Prostate gland (tissue), 2 donors: ENCODE measurements at regions not wholly inside any gene's neighbourhood (a gene's known extent, or its start where the extent isn't known, plus 50 kb on each side); places are given as distances from the start of the nearest gene placed in this dataset.
"Not testable (repeated sequence)": the region's sequence is repeated elsewhere in the genome, so short reads cannot be mapped to it uniquely, and the experiment has no call there.

Source experiments
- DNase-seq: peaks from one replicate; pipeline ENCODE4 v3.0.0-alpha.2; 2019; ENCODE audit warnings: low spot score
- H3K27ac ChIP-seq, 2 donors: fragments of 200-600 bp; sonication (generic); 2 replicates each; pipeline ENCODE4 v1.5.1; 2017 to 2019
- H3K27me3 ChIP-seq: fragments of 200-600 bp; sonication (generic); replicated peaks from 2 replicates; pipeline ENCODE4 v1.5.1; 2019; ENCODE audit not compliant: insufficient read depth
- H3K36me3 ChIP-seq, 2 donors: fragments of 200-600 bp; sonication (generic); 1 replicate in 1 of 2; 2 replicates in 1 of 2; pipeline versions ENCODE4 v1.5.1 to v1.8.1; 2017 to 2019
- H3K4me1 ChIP-seq: fragments of 200-600 bp; sonication (generic); replicated peaks from 2 replicates; pipeline ENCODE4 v1.5.1; 2019
- H3K4me3 ChIP-seq, 2 donors: fragments of 200-600 bp; sonication (generic); 2 replicates each; pipeline ENCODE4 v1.5.1; 2017 to 2019
- H3K9me3 ChIP-seq: fragments of 200-600 bp; sonication (generic); 2 replicates; pipeline ENCODE4 v1.5.1; 2017
- WGBS: methylation state at CpG from one replicate; pipeline ENCODE4 v1.1.5; 2018; 5-methylcytosine and 5-hydroxymethylcytosine counted together
- intact Hi-C: fragments of 100-400 bp; cut with DNase I; formaldehyde crosslinking; loops from one replicate; pipeline ENCODE4 v1.14.2; 2022

- H3K36me3 ChIP-seq, H3K4me1 ChIP-seq, H3K27me3 ChIP-seq, intact Hi-C loops, H3K9me3 ChIP-seq, H3K27ac ChIP-seq, DNase-seq, H3K4me3 ChIP-seq: not testable (repeated sequence)
- WGBS = 71% methylated on average over 1 of the region's 1 CpG
Measured at GRCh38 chr21:9859865-9860264, 661.5 kb upstream of the TPTE start.

- DNase-seq, H3K9me3 ChIP-seq, H3K4me1 ChIP-seq: not testable (repeated sequence)
Measured at GRCh38 chr21:9862456-9862855, 658.9 kb upstream of the TPTE start.

GRCh38 chr21:9867815-9868214, 653.6 kb upstream of the TPTE start:
- H3K9me3 ChIP-seq, H3K36me3 ChIP-seq, H3K4me1 ChIP-seq, intact Hi-C loops, H3K4me3 ChIP-seq, H3K27me3 ChIP-seq, H3K27ac ChIP-seq, DNase-seq: not testable (repeated sequence)
- 69% methylated on average over 1 of the region's 1 CpG for WGBS

More at GRCh38 chr21:9862456-9862855, 658.9 kb upstream of the TPTE start:
- intact Hi-C loops, H3K27ac ChIP-seq, H3K4me3 ChIP-seq, H3K27me3 ChIP-seq, H3K36me3 ChIP-seq: not testable (repeated sequence)
- 60% methylated on average over 4 of the region's 4 CpGs for WGBS

GRCh38 chr21:9873096-9873495, 648.3 kb upstream of the TPTE start:
- intact Hi-C loops, DNase-seq, H3K27me3 ChIP-seq, H3K9me3 ChIP-seq, H3K36me3 ChIP-seq, H3K4me1 ChIP-seq, H3K4me3 ChIP-seq, H3K27ac ChIP-seq: not testable (repeated sequence)
- 57% methylated on average over 8 of the region's 8 CpGs for WGBS

- DNase-seq, H3K9me3 ChIP-seq, intact Hi-C loops, H3K4me1 ChIP-seq, H3K36me3 ChIP-seq, H3K27me3 ChIP-seq, H3K27ac ChIP-seq, H3K4me3 ChIP-seq: not testable (repeated sequence)
- 57% methylated on average over 5 of the region's 5 CpGs for WGBS
Measured at GRCh38 chr21:9874136-9874535, 647.2 kb upstream of the TPTE start.

- H3K36me3 ChIP-seq, H3K27ac ChIP-seq, intact Hi-C loops, H3K27me3 ChIP-seq, H3K9me3 ChIP-seq, H3K4me1 ChIP-seq, H3K4me3 ChIP-seq, DNase-seq: not testable (repeated sequence)
- WGBS = 61% methylated on average over 4 of the region's 4 CpGs
Measured at GRCh38 chr21:9881430-9881829, 640.0 kb upstream of the TPTE start.

- H3K27me3 ChIP-seq, H3K36me3 ChIP-seq, H3K4me1 ChIP-seq, H3K9me3 ChIP-seq, intact Hi-C loops, DNase-seq, H3K4me3 ChIP-seq, H3K27ac ChIP-seq: not testable (repeated sequence)
- WGBS = 23% methylated on average over 2 of the region's 2 CpGs
Measured at GRCh38 chr21:9883047-9883446, 638.3 kb upstream of the TPTE start.

GRCh38 chr21:9883571-9884282, 637.7 kb upstream of the TPTE start:
- intact Hi-C loops = not testable (repeated sequence)

GRCh38 chr21:9888500-9888899, 632.9 kb upstream of the TPTE start:
- WGBS = 60% methylated on average over 6 of the region's 6 CpGs
- DNase-seq, H3K27me3 ChIP-seq, H3K4me3 ChIP-seq, H3K4me1 ChIP-seq, H3K27ac ChIP-seq, H3K9me3 ChIP-seq, H3K36me3 ChIP-seq, intact Hi-C loops: not testable (repeated sequence)

More at GRCh38 chr21:9883571-9884282, 637.7 kb upstream of the TPTE start:
- H3K27ac ChIP-seq, H3K4me1 ChIP-seq, H3K9me3 ChIP-seq, DNase-seq, H3K36me3 ChIP-seq, H3K4me3 ChIP-seq, H3K27me3 ChIP-seq: not testable (repeated sequence)
- WGBS = 58% methylated on average over 2 of the region's 2 CpGs

- 42% methylated on average over 3 of the region's 3 CpGs for WGBS
- H3K4me3 ChIP-seq, H3K36me3 ChIP-seq, H3K9me3 ChIP-seq, intact Hi-C loops, DNase-seq, H3K27me3 ChIP-seq, H3K4me1 ChIP-seq, H3K27ac ChIP-seq: not testable (repeated sequence)
Measured at GRCh38 chr21:9903579-9903978, 617.8 kb upstream of the TPTE start.

- H3K36me3 ChIP-seq, H3K27me3 ChIP-seq, DNase-seq, H3K4me3 ChIP-seq, H3K4me1 ChIP-seq, H3K27ac ChIP-seq, H3K9me3 ChIP-seq, intact Hi-C loops: not testable (repeated sequence)
- WGBS = 40% methylated on average over 5 of the region's 5 CpGs
Measured at GRCh38 chr21:9914135-9914534, 607.2 kb upstream of the TPTE start.

- H3K4me1 ChIP-seq, H3K27ac ChIP-seq, intact Hi-C loops, H3K4me3 ChIP-seq, H3K27me3 ChIP-seq, DNase-seq, H3K9me3 ChIP-seq, H3K36me3 ChIP-seq: not testable (repeated sequence)
- 27% methylated on average over 1 of the region's 1 CpG for WGBS
Measured at GRCh38 chr21:9919446-9919845, 601.9 kb upstream of the TPTE start.

- 69% methylated on average over 7 of the region's 7 CpGs for WGBS
- H3K9me3 ChIP-seq, intact Hi-C loops: not testable (repeated sequence)
Measured at GRCh38 chr21:9943639-9944038, 577.7 kb upstream of the TPTE start.

More at GRCh38 chr21:9943639-9944038, 577.7 kb upstream of the TPTE start:
- not testable (repeated sequence) for H3K36me3 ChIP-seq, H3K4me1 ChIP-seq, H3K4me3 ChIP-seq, DNase-seq, H3K27me3 ChIP-seq, H3K27ac ChIP-seq
